Renal pelvis (tissue), 1 donor: ENCODE measurements at regions not wholly inside any gene's neighbourhood (a gene's known extent, or its start where the extent isn't known, plus 50 kb on each side); places are given as distances from the start of the nearest gene placed in this dataset.

ENCODE experiments used
- DNase-seq: peaks from one replicate; pipeline ENCODE4 v3.0.0-alpha.2; 2013

- no peak for DNase-seq
Observed at GRCh38 chr1:59146651-59147358, 150.1 kb upstream of the FGGY start.

- DNase-seq: no peak
Observed at GRCh38 chr1:59149435-59149834, 147.5 kb upstream of the FGGY start.

GRCh38 chr1:59150577-59151386, 146.1 kb upstream of the FGGY start:
- no peak for DNase-seq

- DNase-seq: no peak
Observed at GRCh38 chr1:59151387-59151761, 145.5 kb upstream of the FGGY start.

- no peak for DNase-seq
Observed at GRCh38 chr1:59151860-59152259, 145.0 kb upstream of the FGGY start.

GRCh38 chr1:59152511-59152910, 144.4 kb upstream of the FGGY start:
- DNase-seq: no peak

- no peak for DNase-seq
Observed at GRCh38 chr1:59154401-59154800, 142.5 kb upstream of the FGGY start.

- DNase-seq: no peak
Observed at GRCh38 chr1:59155351-59155750, 141.5 kb upstream of the FGGY start.

- no peak for DNase-seq
Observed at GRCh38 chr1:59156051-59156450, 140.8 kb upstream of the FGGY start.

GRCh38 chr1:59156526-59157199, 140.2 kb upstream of the FGGY start:
- no peak for DNase-seq

- DNase-seq: no peak
Observed at GRCh38 chr1:59158321-59158720, 138.6 kb upstream of the FGGY start.

GRCh38 chr1:59159557-59160203, 137.2 kb upstream of the FGGY start:
- no peak for DNase-seq

- no peak for DNase-seq
Observed at GRCh38 chr1:59161136-59161535, 135.8 kb upstream of the FGGY start.

GRCh38 chr1:59162665-59163064, 134.2 kb upstream of the FGGY start:
- DNase-seq: no peak

GRCh38 chr1:59163268-59164092, 133.4 kb upstream of the FGGY start:
- DNase-seq: no peak

GRCh38 chr1:59164371-59164770, 132.5 kb upstream of the FGGY start:
- DNase-seq: no peak

- DNase-seq: no peak
Observed at GRCh38 chr1:59165353-59165752, 131.5 kb upstream of the FGGY start.

GRCh38 chr1:59169703-59170102, 127.2 kb upstream of the FGGY start:
- no peak for DNase-seq

GRCh38 chr1:59170659-59171058, 126.2 kb upstream of the FGGY start:
- DNase-seq: no peak

GRCh38 chr1:59171788-59172187, 125.1 kb upstream of the FGGY start:
- no peak for DNase-seq

GRCh38 chr1:59172693-59173092, 124.2 kb upstream of the FGGY start:
- DNase-seq: no peak

GRCh38 chr1:59173721-59174120, 123.2 kb upstream of the FGGY start:
- no peak for DNase-seq
